SH-SY5Y (cell line): ENCODE measurements at regions not wholly inside any gene's neighbourhood (a gene's known extent, or its start where the extent isn't known, plus 50 kb on each side); places are given as distances from the start of the nearest gene placed in this dataset.

Experiments used
- GATA2 ChIP-seq: IDR thresholded peaks from 2 replicates; pipeline ENCODE4 v1.6.1; 2011; ENCODE audit warnings: mild to moderate bottlenecking, low read depth, low read length
- GATA3 ChIP-seq: IDR thresholded peaks from 2 replicates; pipeline ENCODE4 v1.6.1; 2011; ENCODE audit warnings: low read depth, mild to moderate bottlenecking, low read length, moderate library complexity

- TF ChIP-seq GATA2, result no peak
- no peak for TF ChIP-seq GATA3
Observed at GRCh38 chr2:866009-866680, 84.5 kb upstream of the SNTG2 start.
